BJ (cell line): ENCODE measurements at regions not wholly inside any gene's neighbourhood (a gene's known extent, or its start where the extent isn't known, plus 50 kb on each side); places are given as distances from the start of the nearest gene placed in this dataset.

Source experiments
- CTCF ChIA-PET: fragments of 350-600 bp; formaldehyde crosslinking; extraction: SDS; loops from one replicate; lab custom pipeline; 2021; ENCODE audit warnings: antibody characterized with exemption, inconsistent platforms; lab: Yijun Ruan, JAX
- POLR2A ChIA-PET: fragments of 300-600 bp; sonication (Branson Sonifier 250); formaldehyde crosslinking; extraction: SDS; loops from one replicate; lab custom pipeline; 2021; ENCODE audit warnings: antibody characterized with exemption; lab: Charles Lee
- DNase-seq: peaks from one replicate; pipeline ENCODE4 v3.0.0-alpha.2; 2011; ENCODE audit warnings: low read depth
- H3K27me3 ChIP-seq: 2 replicates; pipeline ENCODE4 v1.6.0; 2011; ENCODE audit warnings: low read length; ENCODE audit not compliant: control insufficient read depth, insufficient read depth
- H3K36me3 ChIP-seq: 2 replicates; pipeline ENCODE4 v1.5.1; 2011; ENCODE audit warnings: low read length; ENCODE audit not compliant: control insufficient read depth, insufficient read depth
- H3K4me3 ChIP-seq: 2 replicates; pipeline ENCODE4 v1.5.1; 2011; ENCODE audit warnings: low read depth, mild to moderate bottlenecking, control low read depth, low read length
- CTCF ChIP-seq: IDR thresholded peaks from 2 replicates; pipeline ENCODE4 v1.5.1; 2011; ENCODE audit warnings: low read depth, mild to moderate bottlenecking, control low read depth, inconsistent platforms, low read length, moderate library complexity; ENCODE audit not compliant: insufficient read depth

GRCh38 chr12:124420996-124421674 is 126.2 kb downstream of the RFLNA start:
- Histone ChIP-seq H3K4me3 (no peak overlapping the region), H3K36me3 (peaks cover 32% of the 10 kb centered on the region), H3K27me3 (no peaks in the 10 kb centered on the region)
- TF ChIP-seq CTCF = no peak
- ChIA-PET CTCF (interaction anchor here (0.9 kb wide), 1 partner anchor 10 kb away, joined by 3 read pairs; no protein-coding TSS in a partner anchor), POLR2A (no interaction called here)
- no peak for DNase-seq

- ChIA-PET POLR2A (no interaction called here), CTCF (no interaction called here)
- Histone ChIP-seq H3K36me3 (peaks cover 26% of the 10 kb centered on the region), H3K4me3 (no peak overlapping the region), H3K27me3 (no peaks in the 10 kb centered on the region)
- TF ChIP-seq CTCF = no peak
- no peak for DNase-seq
Observed at GRCh38 chr12:124420041-124420995, 125.4 kb downstream of the RFLNA start.

GRCh38 chr12:124419292-124420040 is 124.6 kb downstream of the RFLNA start:
- H3K27me3 ChIP-seq = no peaks in the 10 kb centered on the region
- ChIA-PET POLR2A (no interaction called here), CTCF (no interaction called here)
- no peak for TF ChIP-seq CTCF
- no peak for DNase-seq
- H3K4me3 ChIP-seq = no peak overlapping the region
- peaks cover 23% of the 10 kb centered on the region for H3K36me3 ChIP-seq

- DNase-seq = no peak
- Histone ChIP-seq H3K27me3 (no peaks in the 10 kb centered on the region), H3K4me3 (no peak overlapping the region), H3K36me3 (peaks cover 27% of the 10 kb centered on the region)
- no peak for TF ChIP-seq CTCF
- ChIA-PET CTCF (no interaction called here), POLR2A (no interaction called here)
Observed at GRCh38 chr12:124418791-124419190, 123.9 kb downstream of the RFLNA start.
